Adrenal gland (tissue), 9 donors: ENCODE measurements at regions not wholly inside any gene's neighbourhood (a gene's known extent, or its start where the extent isn't known, plus 50 kb on each side); places are given as distances from the start of the nearest gene placed in this dataset.

ENCODE experiments used
- DNase-seq, 7 donors: peaks; one replicate each; pipeline ENCODE4 v3.0.0-alpha.2; 2019 to 2020
- H3K27ac ChIP-seq, 5 donors: fragments of 200-600 bp; sonication (generic) in 4 of 5; 1 replicate in 3 of 5; 2 replicates in 2 of 5; pipeline versions ENCODE4 v1.5.1 to v1.8.0; 2016 to 2020; ENCODE audit warnings: mild to moderate bottlenecking in 1 of 5
- H3K27me3 ChIP-seq: fragments of 200-600 bp; 2 replicates; pipeline ENCODE4 v1.8.0; 2021
- H3K36me3 ChIP-seq, 2 donors: fragments of 200-600 bp; replicated peaks in 1 of 2; 1 replicate in 1 of 2; 2 replicates in 1 of 2; pipeline versions ENCODE4 v1.5.1 to v1.8.0; 2018 to 2022
- H3K4me1 ChIP-seq, 2 donors: fragments of 200-600 bp; replicated peaks in 1 of 2; 1 replicate in 1 of 2; 2 replicates in 1 of 2; pipeline versions ENCODE4 v1.5.1 to v1.8.0; 2018 to 2021
- H3K4me3 ChIP-seq, 4 donors: fragments of 200-600 bp; sonication (generic) in 3 of 4; one replicate each; pipeline ENCODE4 v1.5.1; 2016 to 2018
- H3K9me3 ChIP-seq, 3 donors: fragments of 200-600 bp; sonication (generic) in 1 of 3; replicated peaks in 1 of 3; 1 replicate in 2 of 3; 2 replicates in 1 of 3; pipeline versions ENCODE4 v1.5.1 to v1.8.0; 2016 to 2021
- POLR2A ChIP-seq, 2 donors: fragments of 450-650 bp; IDR thresholded peaks; one replicate each; pipeline ENCODE4 v1.6.1; 2017; ENCODE audit warnings: antibody characterized with exemption in 2 of 2, mild to moderate bottlenecking in 2 of 2, moderate library complexity in 1 of 2
- whole genome bisulfite sequencing, 4 donors: extraction: QIAGEN DNeasy Blood & Tissue Kit in 2 of 4; methylation state at CpG; one replicate each; pipeline versions ENCODE4 v1.1.5 to v1.1.7; 2013 to 2017; 5-methylcytosine and 5-hydroxymethylcytosine counted together
- intact Hi-C, 2 donors: fragments of 100-400 bp; cut with DNase I; formaldehyde crosslinking; loops; one replicate each; pipeline versions ENCODE4 v1.14.1 to v1.15.0; 2022 to 2023
- TF ChIP-seq, protein P1 (sequence below), 6 experiments: fragments of 450-650 bp in 4 of 6; fragments of 200-600 bp in 2 of 6; sonication (generic) in 1 of 6; IDR thresholded peaks; 1 replicate in 5 of 6; 2 replicates in 1 of 6; pipeline versions ENCODE4 v1.5.1 to v1.8.0; 2016 to 2021; ENCODE audit warnings: antibody characterized with exemption in 6 of 6, mild to moderate bottlenecking in 2 of 6, moderate library complexity in 1 of 6
- donor health status: healthy with polysubstance abuse.
- donor health status: Bipolar disorder and iron deficiency.
- donor health status: DM: yes; HTN: yes; CAD: no.
- donor health status: DM: no; HTN: no; CAD: no.
- donor health status: DM: no; HTN: no; CAD: no.

GRCh38 chr6:947235-947934 lies 254.4 kb upstream of the EXOC2 start:
- 69 to 77% (median 73%) methylated on average over 6 to 7 of the region's 7 CpGs for WGBS, 4 donors
- Histone ChIP-seq H3K27me3 (no peaks in the 10 kb centered on the region), H3K4me3 (no peak overlapping the region), H3K36me3 (no peaks in the 10 kb centered on the region), H3K9me3 (no peaks in the 10 kb centered on the region), H3K4me1 (no peaks in the 10 kb centered on the region), H3K27ac (no peak overlapping the region)
- intact Hi-C loops: no loop called here
- DNase-seq: no peak
- TF ChIP-seq, protein P1, sequence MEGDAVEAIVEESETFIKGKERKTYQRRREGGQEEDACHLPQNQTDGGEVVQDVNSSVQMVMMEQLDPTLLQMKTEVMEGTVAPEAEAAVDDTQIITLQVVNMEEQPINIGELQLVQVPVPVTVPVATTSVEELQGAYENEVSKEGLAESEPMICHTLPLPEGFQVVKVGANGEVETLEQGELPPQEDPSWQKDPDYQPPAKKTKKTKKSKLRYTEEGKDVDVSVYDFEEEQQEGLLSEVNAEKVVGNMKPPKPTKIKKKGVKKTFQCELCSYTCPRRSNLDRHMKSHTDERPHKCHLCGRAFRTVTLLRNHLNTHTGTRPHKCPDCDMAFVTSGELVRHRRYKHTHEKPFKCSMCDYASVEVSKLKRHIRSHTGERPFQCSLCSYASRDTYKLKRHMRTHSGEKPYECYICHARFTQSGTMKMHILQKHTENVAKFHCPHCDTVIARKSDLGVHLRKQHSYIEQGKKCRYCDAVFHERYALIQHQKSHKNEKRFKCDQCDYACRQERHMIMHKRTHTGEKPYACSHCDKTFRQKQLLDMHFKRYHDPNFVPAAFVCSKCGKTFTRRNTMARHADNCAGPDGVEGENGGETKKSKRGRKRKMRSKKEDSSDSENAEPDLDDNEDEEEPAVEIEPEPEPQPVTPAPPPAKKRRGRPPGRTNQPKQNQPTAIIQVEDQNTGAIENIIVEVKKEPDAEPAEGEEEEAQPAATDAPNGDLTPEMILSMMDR (IDR thresholded peaks at IDR 0.05): no peak
- no peak for TF ChIP-seq POLR2A (IDR thresholded peaks at IDR 0.05)

DNA sequence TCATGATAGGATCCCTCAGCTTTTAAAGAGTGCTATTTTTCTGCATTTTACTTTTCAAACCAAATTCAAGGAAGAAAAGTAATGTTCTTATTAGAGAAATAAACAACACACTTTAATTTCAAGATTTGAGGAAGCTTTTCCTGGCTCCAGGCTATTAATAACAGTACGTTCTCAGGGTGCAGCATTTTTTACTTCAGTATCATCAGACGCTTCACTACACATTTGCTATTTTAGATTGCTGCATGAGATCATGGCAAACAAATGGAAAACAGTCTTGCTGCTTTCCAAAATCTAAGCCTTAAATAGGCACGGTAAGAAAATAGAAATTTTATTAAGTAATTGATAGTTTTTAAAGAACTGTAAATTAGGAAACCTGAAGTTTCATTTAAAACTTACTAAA lies 253.6 kb upstream of the EXOC2 start:
- no peak for DNase-seq
- Histone ChIP-seq H3K4me1 (no peaks in the 10 kb centered on the region), H3K36me3 (no peaks in the 10 kb centered on the region), H3K27ac (no peak overlapping the region), H3K27me3 (no peaks in the 10 kb centered on the region), H3K4me3 (no peak overlapping the region), H3K9me3 (no peaks in the 10 kb centered on the region)
- WGBS, 4 donors: 56 to 61% (median 59%) methylated on average over 3 of the region's 3 CpGs
- TF ChIP-seq POLR2A (IDR thresholded peaks at IDR 0.05): no peak
- TF ChIP-seq, protein P1 (IDR thresholded peaks at IDR 0.05): no peak
- intact Hi-C loops: no loop called here

DNA sequence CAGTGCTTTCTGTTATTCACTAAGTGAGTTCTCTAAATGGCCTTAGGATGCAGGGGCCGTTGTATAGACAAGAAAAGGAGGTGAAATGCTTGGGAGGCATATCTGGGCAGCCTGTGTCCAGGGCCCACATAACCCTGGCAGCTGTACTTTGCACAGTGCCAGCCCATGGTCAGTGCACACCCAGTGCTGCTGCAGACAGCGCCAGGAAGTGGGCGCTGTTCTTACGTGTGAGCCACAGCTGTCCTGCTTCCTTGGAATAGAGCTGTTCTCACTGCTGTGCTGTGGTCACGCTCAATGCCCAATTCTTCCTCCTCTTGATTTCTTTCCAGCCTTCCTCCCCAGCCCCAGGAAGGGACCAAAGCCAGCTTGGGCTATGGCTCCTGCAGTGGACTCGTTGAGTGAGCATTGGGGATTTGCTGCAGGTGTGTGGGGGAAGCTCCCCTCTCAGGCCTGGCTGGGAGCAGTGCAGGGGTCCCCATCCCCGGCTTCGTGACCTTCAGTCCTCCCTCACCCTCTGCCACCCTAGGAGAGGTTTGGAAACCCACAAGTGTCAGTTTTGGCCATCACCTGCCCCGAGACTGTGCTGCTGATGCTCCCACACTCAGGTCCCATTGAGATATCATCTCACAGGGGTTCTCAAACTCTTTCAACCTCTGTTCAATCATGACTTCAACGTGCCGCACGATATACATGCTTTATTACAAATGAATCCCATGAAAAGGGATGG lies 246.8 kb upstream of the EXOC2 start:
- Histone ChIP-seq H3K27me3 (no peaks in the 10 kb centered on the region), H3K4me1 (no peaks in the 10 kb centered on the region), H3K36me3 (no peaks in the 10 kb centered on the region), H3K4me3 (no peak overlapping the region), H3K9me3 (no peaks in the 10 kb centered on the region), H3K27ac (no peak overlapping the region)
- intact Hi-C loops: no loop called here
- no peak for TF ChIP-seq POLR2A (IDR thresholded peaks at IDR 0.05)
- TF ChIP-seq, protein P1 (IDR thresholded peaks at IDR 0.05): no peak
- DNase-seq: no peak
- 80 to 86% (median 84%) methylated on average over 10 to 12 of the region's 12 CpGs for whole genome bisulfite sequencing, 4 donors

DNA sequence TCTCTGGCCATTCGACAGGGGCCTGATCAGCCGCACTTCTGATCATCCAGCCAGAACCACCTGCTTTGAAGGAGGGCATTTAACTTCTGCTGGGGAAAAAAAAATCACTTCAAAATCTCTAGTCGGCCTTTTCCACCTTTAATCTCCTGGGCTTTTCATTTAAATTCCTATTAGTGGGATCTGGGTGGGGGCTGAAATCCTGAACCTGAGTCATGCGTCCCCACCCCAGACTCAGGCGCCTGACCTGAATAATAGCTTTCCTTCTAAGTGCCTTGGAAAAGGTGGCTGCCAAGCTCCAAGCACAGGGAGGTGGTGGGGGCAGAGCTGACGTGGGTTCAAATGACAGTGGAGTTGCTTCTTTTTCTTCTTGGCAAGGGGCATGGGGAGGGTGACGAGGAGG lies 246.0 kb upstream of the EXOC2 start:
- no peak for DNase-seq
- Histone ChIP-seq H3K27me3 (no peaks in the 10 kb centered on the region), H3K36me3 (no peaks in the 10 kb centered on the region), H3K9me3 (no peaks in the 10 kb centered on the region), H3K4me3 (no peak overlapping the region), H3K4me1 (no peaks in the 10 kb centered on the region), H3K27ac (no peak overlapping the region)
- 69 to 77% (median 71%) methylated on average over 7 of the region's 7 CpGs for WGBS, 4 donors
- intact Hi-C loops: no loop called here
- TF ChIP-seq POLR2A (IDR thresholded peaks at IDR 0.05): no peak
- TF ChIP-seq, protein P1 (IDR thresholded peaks at IDR 0.05): no peak
